ENCODE measurements at regions not wholly inside any gene's neighbourhood (a gene's known extent, or its start where the extent isn't known, plus 50 kb on each side); places are given as distances from the start of the nearest gene placed in this dataset.

DNA sequence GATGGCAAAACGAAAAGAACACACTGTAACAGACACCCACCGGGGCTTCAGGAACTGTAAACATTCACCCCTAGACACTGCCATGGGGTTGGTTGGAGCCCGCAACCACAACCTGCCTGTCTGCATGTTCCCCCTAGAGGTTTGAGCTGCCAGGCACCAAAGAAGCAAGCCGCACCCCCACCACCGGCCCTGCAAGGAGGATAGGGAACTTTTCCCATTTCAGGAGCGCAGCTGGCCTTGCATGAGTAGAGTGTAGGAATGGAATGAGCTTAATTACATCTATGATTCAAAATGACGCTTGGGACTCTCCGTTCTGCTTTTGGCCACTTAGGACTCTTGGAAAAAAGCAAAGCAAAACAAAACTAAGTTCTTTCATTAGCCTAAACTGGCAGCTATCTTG is 243.6 kb upstream of the CTSO start:
- Mint-ChIP-seq H3K27me3 (no peaks in the 10 kb centered on the region), H3K9me3 (no peaks in the 10 kb centered on the region), H3K4me3 (no peak overlapping the region), H3K36me3 (ENCODE audit: low read depth) (no peaks in the 10 kb centered on the region), H3K4me1 (ENCODE audit: low read depth) (no peaks in the 10 kb centered on the region), H3K27ac (no peak overlapping the region)
- TF ChIP-seq, protein P1, sequence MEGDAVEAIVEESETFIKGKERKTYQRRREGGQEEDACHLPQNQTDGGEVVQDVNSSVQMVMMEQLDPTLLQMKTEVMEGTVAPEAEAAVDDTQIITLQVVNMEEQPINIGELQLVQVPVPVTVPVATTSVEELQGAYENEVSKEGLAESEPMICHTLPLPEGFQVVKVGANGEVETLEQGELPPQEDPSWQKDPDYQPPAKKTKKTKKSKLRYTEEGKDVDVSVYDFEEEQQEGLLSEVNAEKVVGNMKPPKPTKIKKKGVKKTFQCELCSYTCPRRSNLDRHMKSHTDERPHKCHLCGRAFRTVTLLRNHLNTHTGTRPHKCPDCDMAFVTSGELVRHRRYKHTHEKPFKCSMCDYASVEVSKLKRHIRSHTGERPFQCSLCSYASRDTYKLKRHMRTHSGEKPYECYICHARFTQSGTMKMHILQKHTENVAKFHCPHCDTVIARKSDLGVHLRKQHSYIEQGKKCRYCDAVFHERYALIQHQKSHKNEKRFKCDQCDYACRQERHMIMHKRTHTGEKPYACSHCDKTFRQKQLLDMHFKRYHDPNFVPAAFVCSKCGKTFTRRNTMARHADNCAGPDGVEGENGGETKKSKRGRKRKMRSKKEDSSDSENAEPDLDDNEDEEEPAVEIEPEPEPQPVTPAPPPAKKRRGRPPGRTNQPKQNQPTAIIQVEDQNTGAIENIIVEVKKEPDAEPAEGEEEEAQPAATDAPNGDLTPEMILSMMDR (IDR thresholded peaks at IDR 0.05): no peak
- POLR2A ChIA-PET: no interaction called here
- DNase-seq (no peak), ATAC-seq (no peak)
- CTCF ChIA-PET: no interaction called here
- intact Hi-C loops (cut with micrococcal nuclease): no loop called here

DNA sequence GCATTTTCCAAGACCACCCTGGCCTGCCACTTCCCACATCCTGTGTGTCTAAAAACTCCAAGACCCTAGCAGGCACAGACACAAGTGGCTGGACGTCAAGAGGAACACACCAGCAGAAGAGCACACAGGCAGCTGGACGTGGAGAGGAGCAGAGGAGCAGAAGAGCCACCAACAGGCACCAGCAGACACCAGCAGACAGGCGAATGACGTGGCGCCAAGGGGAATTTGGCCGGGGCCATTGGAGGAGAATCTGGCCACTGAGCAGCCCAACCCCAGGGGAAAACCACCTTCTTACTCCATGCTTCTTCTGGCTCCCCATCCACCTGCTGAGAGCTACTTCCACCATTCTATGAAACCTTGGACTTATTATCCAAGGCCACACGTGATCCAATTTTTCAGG is 243.1 kb upstream of the CTSO start:
- ATAC-seq: no peak
- POLR2A ChIA-PET: no interaction called here
- no peak for DNase-seq
- no peaks in the 10 kb centered on the region for H3K27me3 Mint-ChIP-seq
- no peaks in the 10 kb centered on the region for H3K9me3 Mint-ChIP-seq
- intact Hi-C loops (cut with micrococcal nuclease): no loop called here
- CTCF ChIA-PET: no interaction called here
- no peak overlapping the region for H3K4me3 Mint-ChIP-seq
- TF ChIP-seq, protein P1 (IDR thresholded peaks at IDR 0.05): no peak
- no peak overlapping the region for H3K27ac Mint-ChIP-seq
- no peaks in the 10 kb centered on the region for H3K4me1 Mint-ChIP-seq (ENCODE audit: low read depth)
- no peaks in the 10 kb centered on the region for H3K36me3 Mint-ChIP-seq (ENCODE audit: low read depth)

DNA sequence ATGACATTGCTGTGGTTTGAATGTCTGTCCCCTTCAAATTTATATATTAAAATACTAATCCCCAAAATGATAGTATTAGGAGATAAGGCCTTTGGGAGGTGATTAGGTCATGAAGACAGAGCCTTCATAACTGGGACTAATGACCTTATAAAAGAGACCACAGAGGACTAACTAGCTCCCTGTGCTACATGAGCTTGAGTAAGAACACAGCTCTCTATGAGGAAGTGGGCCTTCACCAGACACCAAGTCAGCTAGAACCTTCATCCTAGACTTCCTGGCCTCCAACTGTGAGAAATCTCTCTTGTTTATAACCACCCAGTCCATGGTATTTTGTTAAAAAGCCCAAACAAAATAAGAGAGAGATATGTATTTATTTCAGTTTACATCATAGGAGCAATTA is 242.2 kb upstream of the CTSO start:
- no peak overlapping the region for H3K27ac Mint-ChIP-seq
- ATAC-seq: no peak

DNA sequence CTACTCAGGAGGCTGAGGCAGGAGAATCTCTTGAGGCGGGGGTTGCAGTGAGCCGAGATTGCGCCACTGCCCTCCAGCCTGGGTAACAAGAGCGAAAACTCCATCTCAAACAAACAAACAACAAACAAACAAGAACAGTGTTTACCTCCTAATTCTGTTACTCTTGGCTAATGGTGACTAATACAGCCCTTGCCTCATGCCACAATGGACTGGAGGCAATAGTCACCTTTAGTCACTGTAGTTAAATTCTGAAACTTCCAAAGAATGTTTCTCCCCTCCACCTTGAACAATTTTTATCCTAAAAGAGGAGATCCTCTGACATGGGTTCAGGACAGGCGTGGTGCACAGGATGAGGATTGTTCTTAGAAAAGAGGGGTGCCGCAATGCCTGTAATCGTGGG is 241.2 kb upstream of the CTSO start:
- ChIA-PET CTCF (interaction anchor here (0.6 kb wide), 1 partner anchor 375 kb away, joined by 3 read pairs; no protein-coding TSS in a partner anchor), POLR2A (no interaction called here)
- Mint-ChIP-seq H3K36me3 (ENCODE audit: low read depth) (no peaks in the 10 kb centered on the region), H3K4me3 (no peak overlapping the region), H3K4me1 (ENCODE audit: low read depth) (no peaks in the 10 kb centered on the region), H3K9me3 (no peaks in the 10 kb centered on the region), H3K27ac (no peak overlapping the region), H3K27me3 (no peaks in the 10 kb centered on the region)
- TF ChIP-seq, protein P1 (IDR thresholded peaks at IDR 0.05): no peak
- intact Hi-C loops (cut with micrococcal nuclease): no loop called here
- no peak for DNase-seq
- ATAC-seq: no peak

More for the DNA sequence above, 242.2 kb upstream of the CTSO start:
- Mint-ChIP-seq H3K27me3 (no peaks in the 10 kb centered on the region), H3K36me3 (ENCODE audit: low read depth) (no peaks in the 10 kb centered on the region), H3K4me3 (no peak overlapping the region), H3K4me1 (ENCODE audit: low read depth) (no peaks in the 10 kb centered on the region), H3K9me3 (no peaks in the 10 kb centered on the region)
- intact Hi-C loops (cut with micrococcal nuclease): no loop called here
- DNase-seq: no peak
- CTCF ChIA-PET: no interaction called here
- POLR2A ChIA-PET: no interaction called here
- TF ChIP-seq, protein P1 (IDR thresholded peaks at IDR 0.05): no peak

DNA sequence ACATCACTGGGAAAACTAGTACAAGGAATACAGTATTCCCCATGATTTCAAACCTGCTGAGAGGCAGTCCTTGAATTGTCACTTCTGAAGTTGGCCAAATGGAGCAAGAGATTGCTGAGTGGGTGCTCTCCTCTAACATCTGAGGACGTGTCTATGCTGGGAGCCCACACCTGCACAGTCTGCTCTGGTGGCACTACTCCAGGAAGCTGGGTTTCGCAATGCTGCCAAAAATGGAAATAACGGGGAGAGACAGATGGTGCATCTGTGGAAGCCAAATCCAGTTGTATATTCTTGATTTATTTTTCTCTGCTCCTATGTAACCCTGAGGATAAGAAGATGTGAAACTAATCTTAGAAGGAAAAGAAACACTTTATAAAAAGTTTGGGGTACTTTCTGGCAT is 240.1 kb upstream of the CTSO start:
- no peak overlapping the region for H3K27ac Mint-ChIP-seq

More for the DNA sequence above, 240.1 kb upstream of the CTSO start:
- Mint-ChIP-seq H3K4me3 (no peak overlapping the region), H3K9me3 (no peaks in the 10 kb centered on the region), H3K36me3 (ENCODE audit: low read depth) (no peaks in the 10 kb centered on the region), H3K27me3 (no peaks in the 10 kb centered on the region), H3K4me1 (ENCODE audit: low read depth) (no peaks in the 10 kb centered on the region)
- CTCF ChIA-PET: no interaction called here
- ATAC-seq (no peak), DNase-seq (no peak)
- POLR2A ChIA-PET: no interaction called here
- intact Hi-C loops (cut with micrococcal nuclease): no loop called here
- TF ChIP-seq, protein P1 (IDR thresholded peaks at IDR 0.05): no peak

All from activated CD8-positive, alpha-beta T cell treated with anti-CD3 and anti-CD28 coated beads for 36 hours (primary cell).